SH-SY5Y (cell line): ENCODE measurements at regions not wholly inside any gene's neighbourhood (a gene's known extent, or its start where the extent isn't known, plus 50 kb on each side); places are given as distances from the start of the nearest gene placed in this dataset.

Experiments
- GATA2 ChIP-seq: IDR thresholded peaks from 2 replicates; pipeline ENCODE4 v1.6.1; 2011; ENCODE audit warnings: mild to moderate bottlenecking, low read depth, low read length
- GATA3 ChIP-seq: IDR thresholded peaks from 2 replicates; pipeline ENCODE4 v1.6.1; 2011; ENCODE audit warnings: low read depth, mild to moderate bottlenecking, low read length, moderate library complexity

- TF ChIP-seq GATA3: no peak
- no peak for TF ChIP-seq GATA2
These were observed 745.7 kb downstream of the MAFB start for GRCh38 chr20:39943336-39943735.

GRCh38 chr20:39941245-39941644 lies 747.8 kb downstream of the MAFB start:
- TF ChIP-seq GATA2: no peak
- no peak for TF ChIP-seq GATA3

- no peak for TF ChIP-seq GATA2
- no peak for TF ChIP-seq GATA3
These were observed 749.7 kb downstream of the MAFB start for GRCh38 chr20:39939241-39939865.

- no peak for TF ChIP-seq GATA3
- no peak for TF ChIP-seq GATA2
These were observed 752.6 kb downstream of the MAFB start for GRCh38 chr20:39936401-39936800.

- no peak for TF ChIP-seq GATA3
- TF ChIP-seq GATA2: no peak
These were observed 753.1 kb downstream of the MAFB start for GRCh38 chr20:39935901-39936300.

GRCh38 chr20:39916236-39916765 lies 772.7 kb downstream of the MAFB start:
- TF ChIP-seq GATA3: no peak
- TF ChIP-seq GATA2: no peak

GRCh38 chr20:39913274-39913673 lies 775.8 kb downstream of the MAFB start:
- TF ChIP-seq GATA2 (no peak), GATA3 (no peak)

- TF ChIP-seq GATA2 (no peak), GATA3 (no peak)
These were observed 777.5 kb downstream of the MAFB start for GRCh38 chr20:39911497-39911896.

GRCh38 chr20:39910536-39910935 lies 778.5 kb downstream of the MAFB start:
- TF ChIP-seq GATA2: no peak
- TF ChIP-seq GATA3: no peak

- TF ChIP-seq GATA2 (no peak), GATA3 (no peak)
These were observed 779.6 kb downstream of the MAFB start for GRCh38 chr20:39909447-39909846.

GRCh38 chr20:39904476-39905112 lies 784.4 kb downstream of the MAFB start:
- TF ChIP-seq GATA2: no peak
- no peak for TF ChIP-seq GATA3

GRCh38 chr20:39903806-39904465 lies 785.1 kb downstream of the MAFB start:
- no peak for TF ChIP-seq GATA3
- TF ChIP-seq GATA2: no peak

- TF ChIP-seq GATA3 (no peak), GATA2 (no peak)
These were observed 789.2 kb downstream of the MAFB start for GRCh38 chr20:39899881-39900280.

GRCh38 chr20:39898467-39898852 lies 790.6 kb downstream of the MAFB start:
- TF ChIP-seq GATA2 (no peak), GATA3 (no peak)

GRCh38 chr20:39897781-39898466 lies 791.1 kb downstream of the MAFB start:
- TF ChIP-seq GATA2 (no peak), GATA3 (no peak)
